Left lung (tissue), 4 donors: ENCODE measurements at regions not wholly inside any gene's neighbourhood (a gene's known extent, or its start where the extent isn't known, plus 50 kb on each side); places are given as distances from the start of the nearest gene placed in this dataset.
A peak's percentile ranks its signal among the peaks of the same experiment; 100 is the strongest.

Experiments used
- ATAC-seq: fragments of 200-7000 bp; cut with Tn5 transposase; one replicate; pipeline ENCODE4 v1.9.1; 2020; ENCODE audit warnings: moderate library complexity
- DNase-seq, 4 donors: peaks; one replicate each; pipeline ENCODE4 v3.0.0-alpha.2; 2013 to 2020
- H3K27ac ChIP-seq, 2 donors: fragments of 200-600 bp; sonication (generic) in 1 of 2; one replicate each; pipeline versions ENCODE4 v1.5.0 to v1.8.0; 2020 to 2021
- H3K27me3 ChIP-seq, 2 donors: fragments of 200-600 bp; sonication (generic) in 1 of 2; one replicate each; pipeline versions ENCODE4 v1.5.0 to v1.8.0; 2020 to 2021
- H3K36me3 ChIP-seq, 2 donors: fragments of 200-600 bp; sonication (generic) in 1 of 2; one replicate each; pipeline versions ENCODE4 v1.5.0 to v1.8.0; 2020 to 2021
- H3K4me1 ChIP-seq, 2 donors: fragments of 200-600 bp; one replicate each; pipeline ENCODE4 v1.8.0; 2021
- H3K4me3 ChIP-seq, 2 donors: fragments of 200-600 bp; sonication (generic) in 1 of 2; one replicate each; pipeline versions ENCODE4 v1.5.0 to v1.8.0; 2020 to 2021; ENCODE audit warnings: mild to moderate bottlenecking in 1 of 2
- H3K9me3 ChIP-seq, 2 donors: fragments of 200-600 bp; sonication (generic) in 1 of 2; one replicate each; pipeline versions ENCODE4 v1.5.0 to v1.8.0; 2020 to 2021
- intact Hi-C, 2 donors: fragments of 100-400 bp; cut with DNase I; formaldehyde crosslinking; loops; one replicate each; pipeline versions ENCODE4 v1.11.2 to v1.14.2; 2022
- TF ChIP-seq, protein P1 (sequence below), 2 donors: fragments of 200-600 bp; sonication (generic) in 1 of 2; IDR thresholded peaks; one replicate each; pipeline versions ENCODE4 v1.5.0 to v1.8.0; 2021; ENCODE audit warnings: antibody characterized with exemption in 2 of 2
- donor health status: DM: no; HTN: yes; CAD: no.
- donor health status: DM: no; HTN: no; CAD: no.

- TF ChIP-seq, protein P1, sequence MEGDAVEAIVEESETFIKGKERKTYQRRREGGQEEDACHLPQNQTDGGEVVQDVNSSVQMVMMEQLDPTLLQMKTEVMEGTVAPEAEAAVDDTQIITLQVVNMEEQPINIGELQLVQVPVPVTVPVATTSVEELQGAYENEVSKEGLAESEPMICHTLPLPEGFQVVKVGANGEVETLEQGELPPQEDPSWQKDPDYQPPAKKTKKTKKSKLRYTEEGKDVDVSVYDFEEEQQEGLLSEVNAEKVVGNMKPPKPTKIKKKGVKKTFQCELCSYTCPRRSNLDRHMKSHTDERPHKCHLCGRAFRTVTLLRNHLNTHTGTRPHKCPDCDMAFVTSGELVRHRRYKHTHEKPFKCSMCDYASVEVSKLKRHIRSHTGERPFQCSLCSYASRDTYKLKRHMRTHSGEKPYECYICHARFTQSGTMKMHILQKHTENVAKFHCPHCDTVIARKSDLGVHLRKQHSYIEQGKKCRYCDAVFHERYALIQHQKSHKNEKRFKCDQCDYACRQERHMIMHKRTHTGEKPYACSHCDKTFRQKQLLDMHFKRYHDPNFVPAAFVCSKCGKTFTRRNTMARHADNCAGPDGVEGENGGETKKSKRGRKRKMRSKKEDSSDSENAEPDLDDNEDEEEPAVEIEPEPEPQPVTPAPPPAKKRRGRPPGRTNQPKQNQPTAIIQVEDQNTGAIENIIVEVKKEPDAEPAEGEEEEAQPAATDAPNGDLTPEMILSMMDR (IDR thresholded peaks at IDR 0.05): no peak
- DNase-seq (no peak), ATAC-seq (no peak)
- Histone ChIP-seq H3K9me3 (peaks cover 0 to 2% of the 10 kb centered on the region in 2 donors), H3K27me3 (no peaks in the 10 kb centered on the region), H3K36me3 (no peaks in the 10 kb centered on the region), H3K4me3 (no peak overlapping the region), H3K4me1 (no peaks in the 10 kb centered on the region), H3K27ac (no peak overlapping the region)
- intact Hi-C loops: no loop called here
These were observed 312.5 kb downstream of the RASEF start for GRCh38 chr9:82750411-82750913.

DNA sequence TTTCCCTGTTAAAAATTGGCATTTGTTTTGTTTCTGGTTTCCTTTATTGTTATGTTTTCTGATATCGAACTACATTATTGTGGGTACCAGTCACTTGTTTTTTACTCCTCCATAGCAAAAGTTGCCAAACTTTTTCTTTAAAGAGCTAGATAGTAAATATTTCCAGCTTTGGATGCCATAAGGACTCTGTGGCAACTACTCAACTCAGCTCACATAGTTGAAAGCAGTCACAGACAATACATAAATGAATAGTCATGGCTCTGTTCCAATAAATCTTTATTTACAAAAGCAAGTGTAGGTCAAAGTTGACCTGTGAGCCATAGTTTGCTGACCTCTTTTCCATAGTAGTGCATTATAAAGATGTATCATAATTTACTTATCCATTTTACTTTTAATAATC, 305.0 kb downstream of the RASEF start:
- no peaks in the 10 kb centered on the region for H3K4me1 ChIP-seq
- intact Hi-C loops: no loop called here
- ATAC-seq: no peak
- no peak for DNase-seq
- H3K36me3 ChIP-seq: no peaks in the 10 kb centered on the region
- TF ChIP-seq, protein P1 (IDR thresholded peaks at IDR 0.05): no peak
- peaks cover 0 to under 1% of the 10 kb centered on the region in 2 donors for H3K9me3 ChIP-seq
- H3K4me3 ChIP-seq: no peak overlapping the region
- no peak overlapping the region for H3K27ac ChIP-seq
- H3K27me3 ChIP-seq: no peaks in the 10 kb centered on the region

- Histone ChIP-seq H3K9me3 (no peaks in the 10 kb centered on the region), H3K36me3 (no peaks in the 10 kb centered on the region), H3K4me3 (no peak overlapping the region), H3K27ac (no peak overlapping the region), H3K4me1 (no peaks in the 10 kb centered on the region), H3K27me3 (no peaks in the 10 kb centered on the region)
- ATAC-seq (no peak), DNase-seq (no peak)
- intact Hi-C loops: no loop called here
- TF ChIP-seq, protein P1 (IDR thresholded peaks at IDR 0.05): no peak
These were observed 301.9 kb downstream of the RASEF start for GRCh38 chr9:82761027-82761426.

GRCh38 chr9:82761956-82762355, 301.0 kb downstream of the RASEF start:
- Histone ChIP-seq H3K36me3 (no peaks in the 10 kb centered on the region), H3K9me3 (no peaks in the 10 kb centered on the region), H3K4me3 (no peak overlapping the region), H3K27ac (no peak overlapping the region), H3K4me1 (no peaks in the 10 kb centered on the region), H3K27me3 (no peaks in the 10 kb centered on the region)
- DNase-seq (no peak), ATAC-seq (no peak)
- intact Hi-C loops: no loop called here
- TF ChIP-seq, protein P1 (IDR thresholded peaks at IDR 0.05): no peak

DNA sequence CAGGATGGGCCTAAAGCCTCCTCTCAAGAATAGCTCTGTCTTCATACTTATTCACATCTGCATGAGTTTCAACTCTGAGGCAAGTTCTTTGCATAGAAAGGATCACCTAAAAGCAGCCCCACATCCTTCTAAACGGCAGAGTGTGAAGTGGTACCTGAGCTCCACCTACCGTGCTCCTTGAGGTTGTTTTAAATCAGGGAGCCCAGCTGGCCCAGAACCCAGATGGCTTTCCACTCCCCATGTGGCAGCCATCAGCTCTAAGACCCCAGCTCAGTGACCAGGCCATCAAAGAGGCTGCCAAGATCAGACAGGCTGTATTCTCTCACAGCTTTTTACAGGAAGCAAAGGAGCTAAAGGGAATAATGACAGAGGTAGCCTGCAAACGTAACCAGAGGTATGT, 299.3 kb downstream of the RASEF start:
- peak in 1 of 4 donors; percentile 5 for DNase-seq
- H3K4me1 ChIP-seq: no peaks in the 10 kb centered on the region
- ATAC-seq: no peak
- intact Hi-C loops: no loop called here
- TF ChIP-seq, protein P1 (IDR thresholded peaks at IDR 0.05): no peak
- no peak overlapping the region for H3K4me3 ChIP-seq
- no peaks in the 10 kb centered on the region for H3K27me3 ChIP-seq
- H3K27ac ChIP-seq: no peak overlapping the region
- no peaks in the 10 kb centered on the region for H3K36me3 ChIP-seq
- no peaks in the 10 kb centered on the region for H3K9me3 ChIP-seq
